ENCODE measurements at regions not wholly inside any gene's neighbourhood (a gene's known extent, or its start where the extent isn't known, plus 50 kb on each side); places are given as distances from the start of the nearest gene placed in this dataset.

GRCh38 chr12:60616400-60616799 is 1020.6 kb downstream of the SLC16A7 start:
- TF ChIP-seq ZFX (IDR thresholded peaks at IDR 0.05) (no peak), CTCF (conservative IDR thresholded peaks at IDR 0.05) (no peak)
- H3K27ac ChIP-seq: no peak overlapping the region

- TF ChIP-seq CTCF (conservative IDR thresholded peaks at IDR 0.05) (no peak), ZFX (IDR thresholded peaks at IDR 0.05) (no peak)
- no peak overlapping the region for H3K27ac ChIP-seq
These were observed 1035.0 kb downstream of the SLC16A7 start for GRCh38 chr12:60630796-60631195.

- no peak for TF ChIP-seq ZFX (IDR thresholded peaks at IDR 0.05)
- no peak overlapping the region for H3K27ac ChIP-seq
These were observed 1048.2 kb downstream of the SLC16A7 start for GRCh38 chr12:60644076-60644475.

GRCh38 chr12:60666895-60667294 is 1071.1 kb downstream of the SLC16A7 start:
- no peak for TF ChIP-seq CTCF (conservative IDR thresholded peaks at IDR 0.05)
- no peak for TF ChIP-seq ZFX (IDR thresholded peaks at IDR 0.05)
- H3K27ac ChIP-seq: no peak overlapping the region

- no peak overlapping the region for H3K27ac ChIP-seq
- no peak for TF ChIP-seq CTCF (conservative IDR thresholded peaks at IDR 0.05)
These were observed 1077.1 kb downstream of the SLC16A7 start for GRCh38 chr12:60672949-60673348.

GRCh38 chr12:60684988-60685655 is 1089.3 kb downstream of the SLC16A7 start:
- TF ChIP-seq CTCF (conservative IDR thresholded peaks at IDR 0.05) (peak; percentile 63), ZFX (IDR thresholded peaks at IDR 0.05) (no peak)
- H3K27ac ChIP-seq: no peak overlapping the region

- TF ChIP-seq CTCF (conservative IDR thresholded peaks at IDR 0.05): peak; percentile 27
- no peak for TF ChIP-seq ZFX (IDR thresholded peaks at IDR 0.05)
- H3K27ac ChIP-seq: no peak overlapping the region
These were observed 1093.3 kb downstream of the SLC16A7 start for GRCh38 chr12:60689137-60689536.

- no peak overlapping the region for H3K27ac ChIP-seq
- TF ChIP-seq CTCF (conservative IDR thresholded peaks at IDR 0.05) (no peak), ZFX (IDR thresholded peaks at IDR 0.05) (no peak)
These were observed 1097.3 kb downstream of the SLC16A7 start for GRCh38 chr12:60693019-60693626.
